ENCODE measurements at regions not wholly inside any gene's neighbourhood (a gene's known extent, or its start where the extent isn't known, plus 50 kb on each side); places are given as distances from the start of the nearest gene placed in this dataset.

- peaks cover 0 to 5% (median 2%) of the 10 kb centered on the region in 3 donors for H3K27me3 ChIP-seq (ENCODE audit: control insufficient read depth in 3 of 3, insufficient read depth in 3 of 3, low read length in 3 of 3)
Observed at GRCh38 chr1:4517186-4517954, 137.0 kb upstream of the AJAP1 start.

GRCh38 chr1:4518621-4519020 lies 135.8 kb upstream of the AJAP1 start:
- no peak overlapping the region for H3K27ac ChIP-seq (ENCODE audit: low read depth, low read length)
- H3K27me3 ChIP-seq (ENCODE audit: control insufficient read depth in 3 of 3, insufficient read depth in 3 of 3, low read length in 3 of 3): peaks cover 0 to 5% (median 2%) of the 10 kb centered on the region in 3 donors
- no peak overlapping the region for H3K4me3 ChIP-seq (ENCODE audit: low read length in 3 of 3)
- H3K9ac ChIP-seq (ENCODE audit: low read depth in 1 of 3, low read length in 3 of 3): no peak overlapping the region
- peaks cover 0 to 2% (median 0%) of the 10 kb centered on the region in 3 donors for H3K4me1 ChIP-seq (ENCODE audit: control insufficient read depth in 3 of 3, insufficient read depth in 3 of 3, low read length in 3 of 3)
- no peaks in the 10 kb centered on the region for H3K36me3 ChIP-seq (ENCODE audit: control insufficient read depth in 3 of 3, insufficient read depth in 3 of 3, low read length in 3 of 3)
- no peaks in the 10 kb centered on the region for H3K9me3 ChIP-seq (ENCODE audit: control insufficient read depth in 3 of 3, low read length in 3 of 3)

More at GRCh38 chr1:4517186-4517954, 137.0 kb upstream of the AJAP1 start:
- H3K4me3 ChIP-seq (ENCODE audit: low read length in 3 of 3): no peak overlapping the region
- H3K27ac ChIP-seq (ENCODE audit: low read depth, low read length): no peak overlapping the region
- H3K9me3 ChIP-seq (ENCODE audit: control insufficient read depth in 3 of 3, low read length in 3 of 3): no peaks in the 10 kb centered on the region
- peaks cover 0 to 10% (median 8%) of the 10 kb centered on the region in 3 donors for H3K4me1 ChIP-seq (ENCODE audit: control insufficient read depth in 3 of 3, insufficient read depth in 3 of 3, low read length in 3 of 3)
- H3K9ac ChIP-seq (ENCODE audit: low read depth in 1 of 3, low read length in 3 of 3): no peak overlapping the region
- H3K36me3 ChIP-seq (ENCODE audit: control insufficient read depth in 3 of 3, insufficient read depth in 3 of 3, low read length in 3 of 3): no peaks in the 10 kb centered on the region

DNA sequence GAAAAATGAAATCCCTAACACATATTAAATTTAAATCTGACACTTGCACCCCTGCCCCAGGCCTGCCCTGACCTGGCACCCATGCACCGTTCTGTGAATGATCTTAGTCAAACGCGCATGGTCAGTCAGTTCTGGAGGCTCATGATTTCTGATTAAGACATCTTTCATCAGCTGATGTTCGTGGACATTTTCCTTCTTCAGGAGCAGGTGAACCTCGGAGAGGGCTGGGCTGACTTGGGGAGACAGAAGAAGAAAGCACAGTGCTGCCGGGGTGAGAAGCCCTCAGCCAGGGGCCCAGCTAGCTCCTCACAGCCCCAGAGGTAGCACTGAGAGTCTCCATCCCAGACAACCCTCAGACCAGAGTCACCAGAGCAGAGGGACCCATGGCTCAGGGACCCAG lies 134.5 kb upstream of the AJAP1 start:
- Histone ChIP-seq H3K9me3 (ENCODE audit: control insufficient read depth in 3 of 3, low read length in 3 of 3) (no peaks in the 10 kb centered on the region), H3K27ac (ENCODE audit: low read depth, low read length) (no peak overlapping the region), H3K4me3 (ENCODE audit: low read length in 3 of 3) (no peak overlapping the region), H3K4me1 (ENCODE audit: control insufficient read depth in 3 of 3, insufficient read depth in 3 of 3, low read length in 3 of 3) (no peaks in the 10 kb centered on the region), H3K27me3 (ENCODE audit: control insufficient read depth in 3 of 3, insufficient read depth in 3 of 3, low read length in 3 of 3) (peaks cover 0 to 2% (median 0%) of the 10 kb centered on the region in 3 donors), H3K36me3 (ENCODE audit: control insufficient read depth in 3 of 3, insufficient read depth in 3 of 3, low read length in 3 of 3) (no peaks in the 10 kb centered on the region), H3K9ac (ENCODE audit: low read depth in 1 of 3, low read length in 3 of 3) (no peak overlapping the region)

DNA sequence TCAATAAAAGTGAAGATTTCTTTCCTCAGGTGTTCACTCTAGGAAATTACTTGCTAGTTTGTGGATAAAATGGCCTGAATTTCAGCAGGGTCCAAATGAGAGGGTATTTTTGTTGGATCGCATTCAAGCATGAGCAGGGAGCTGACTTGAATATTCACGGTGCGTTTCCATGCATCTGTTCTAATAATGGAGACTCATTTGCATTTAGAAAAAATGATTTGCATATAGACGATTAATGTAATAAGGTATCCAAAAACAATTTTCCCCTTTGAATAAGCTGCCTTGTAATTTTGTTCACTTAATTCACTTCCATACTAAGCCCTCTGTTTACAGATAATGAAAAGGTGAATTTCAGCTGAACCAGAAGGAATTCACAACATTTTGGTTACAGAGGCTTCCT lies 130.9 kb upstream of the AJAP1 start:
- no peaks in the 10 kb centered on the region for H3K9me3 ChIP-seq (ENCODE audit: control insufficient read depth in 3 of 3, low read length in 3 of 3)
- no peak overlapping the region for H3K4me3 ChIP-seq (ENCODE audit: low read length in 3 of 3)
- H3K9ac ChIP-seq (ENCODE audit: low read depth in 1 of 3, low read length in 3 of 3): no peak overlapping the region
- H3K4me1 ChIP-seq (ENCODE audit: control insufficient read depth in 3 of 3, insufficient read depth in 3 of 3, low read length in 3 of 3): no peaks in the 10 kb centered on the region
- H3K27ac ChIP-seq (ENCODE audit: low read depth, low read length): no peak overlapping the region
- peaks cover 3 to 11% (median 3%) of the 10 kb centered on the region in 3 donors for H3K27me3 ChIP-seq (ENCODE audit: control insufficient read depth in 3 of 3, insufficient read depth in 3 of 3, low read length in 3 of 3)
- no peaks in the 10 kb centered on the region for H3K36me3 ChIP-seq (ENCODE audit: control insufficient read depth in 3 of 3, insufficient read depth in 3 of 3, low read length in 3 of 3)

- no peak overlapping the region for H3K27ac ChIP-seq (ENCODE audit: low read depth, low read length)
- peaks cover 6 to 18% (median 7%) of the 10 kb centered on the region in 3 donors for H3K27me3 ChIP-seq (ENCODE audit: control insufficient read depth in 3 of 3, insufficient read depth in 3 of 3, low read length in 3 of 3)
- no peak overlapping the region for H3K9ac ChIP-seq (ENCODE audit: low read depth in 1 of 3, low read length in 3 of 3)
- no peaks in the 10 kb centered on the region for H3K36me3 ChIP-seq (ENCODE audit: control insufficient read depth in 3 of 3, insufficient read depth in 3 of 3, low read length in 3 of 3)
- H3K9me3 ChIP-seq (ENCODE audit: control insufficient read depth in 3 of 3, low read length in 3 of 3): no peaks in the 10 kb centered on the region
- no peak overlapping the region for H3K4me3 ChIP-seq (ENCODE audit: low read length in 3 of 3)
- H3K4me1 ChIP-seq (ENCODE audit: control insufficient read depth in 3 of 3, insufficient read depth in 3 of 3, low read length in 3 of 3): no peaks in the 10 kb centered on the region
Observed at GRCh38 chr1:4526747-4527146, 127.7 kb upstream of the AJAP1 start.

DNA sequence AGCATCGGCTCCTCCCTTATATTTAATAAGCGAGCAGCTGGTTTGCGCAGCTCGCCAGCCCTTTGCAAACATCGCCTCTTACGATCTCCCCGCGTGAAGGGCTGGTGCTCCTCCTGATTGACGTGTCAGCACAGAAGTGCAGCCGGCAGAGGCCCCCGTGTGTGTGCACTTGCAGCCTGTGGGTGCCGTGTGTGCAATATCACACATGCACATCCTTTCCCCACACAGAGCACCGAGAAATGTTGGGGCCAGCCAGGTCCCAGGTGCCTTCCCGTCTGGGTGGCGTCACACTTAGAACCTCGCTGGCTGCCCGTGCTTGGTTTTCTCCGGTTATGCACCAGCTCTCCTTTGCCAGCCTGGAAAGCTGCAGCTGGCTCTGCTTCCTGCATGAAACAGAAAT lies 126.6 kb upstream of the AJAP1 start:
- Histone ChIP-seq H3K9me3 (ENCODE audit: control insufficient read depth in 3 of 3, low read length in 3 of 3) (no peaks in the 10 kb centered on the region), H3K4me1 (ENCODE audit: control insufficient read depth in 3 of 3, insufficient read depth in 3 of 3, low read length in 3 of 3) (no peaks in the 10 kb centered on the region), H3K9ac (ENCODE audit: low read depth in 1 of 3, low read length in 3 of 3) (no peak overlapping the region), H3K27me3 (ENCODE audit: control insufficient read depth in 3 of 3, insufficient read depth in 3 of 3, low read length in 3 of 3) (peaks cover 6 to 18% (median 7%) of the 10 kb centered on the region in 3 donors), H3K36me3 (ENCODE audit: control insufficient read depth in 3 of 3, insufficient read depth in 3 of 3, low read length in 3 of 3) (no peaks in the 10 kb centered on the region), H3K27ac (ENCODE audit: low read depth, low read length) (no peak overlapping the region), H3K4me3 (ENCODE audit: low read length in 3 of 3) (no peak overlapping the region)

DNA sequence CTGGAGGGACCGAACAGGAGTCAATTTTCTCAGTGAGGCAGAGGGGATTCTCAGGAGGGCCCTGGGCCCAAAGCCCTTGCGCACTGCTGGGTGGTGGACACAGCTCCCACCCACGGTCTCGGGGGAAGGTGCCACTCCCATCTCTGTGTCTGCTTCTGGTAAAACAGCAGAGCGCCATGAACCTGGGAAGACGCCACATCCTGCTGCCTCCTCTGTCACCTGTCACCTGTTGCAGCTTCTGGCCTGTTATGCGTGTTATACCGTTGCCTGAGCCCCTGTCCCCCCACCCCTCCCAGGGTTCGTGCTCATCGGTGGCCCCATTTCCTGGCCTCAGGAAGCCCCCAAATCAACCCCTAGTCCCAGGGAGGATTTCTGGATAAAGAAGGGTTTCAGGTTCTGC lies 125.8 kb upstream of the AJAP1 start:
- H3K9ac ChIP-seq (ENCODE audit: low read depth in 1 of 3, low read length in 3 of 3): no peak overlapping the region
- H3K9me3 ChIP-seq (ENCODE audit: control insufficient read depth in 3 of 3, low read length in 3 of 3): no peaks in the 10 kb centered on the region
- H3K36me3 ChIP-seq (ENCODE audit: control insufficient read depth in 3 of 3, insufficient read depth in 3 of 3, low read length in 3 of 3): no peaks in the 10 kb centered on the region
- H3K4me3 ChIP-seq (ENCODE audit: low read length in 3 of 3): no peak overlapping the region
- no peaks in the 10 kb centered on the region for H3K4me1 ChIP-seq (ENCODE audit: control insufficient read depth in 3 of 3, insufficient read depth in 3 of 3, low read length in 3 of 3)
- no peak overlapping the region for H3K27ac ChIP-seq (ENCODE audit: low read depth, low read length)
- H3K27me3 ChIP-seq (ENCODE audit: control insufficient read depth in 3 of 3, insufficient read depth in 3 of 3, low read length in 3 of 3): peaks cover 6 to 18% (median 7%) of the 10 kb centered on the region in 3 donors

GRCh38 chr1:4529446-4530165 lies 124.8 kb upstream of the AJAP1 start:
- no peak overlapping the region for H3K27ac ChIP-seq (ENCODE audit: low read depth, low read length)
- H3K9ac ChIP-seq (ENCODE audit: low read depth in 1 of 3, low read length in 3 of 3): no peak overlapping the region
- H3K4me1 ChIP-seq (ENCODE audit: control insufficient read depth in 3 of 3, insufficient read depth in 3 of 3, low read length in 3 of 3): no peaks in the 10 kb centered on the region
- H3K36me3 ChIP-seq (ENCODE audit: control insufficient read depth in 3 of 3, insufficient read depth in 3 of 3, low read length in 3 of 3): no peaks in the 10 kb centered on the region
- no peaks in the 10 kb centered on the region for H3K9me3 ChIP-seq (ENCODE audit: control insufficient read depth in 3 of 3, low read length in 3 of 3)
- no peak overlapping the region for H3K4me3 ChIP-seq (ENCODE audit: low read length in 3 of 3)
- peaks cover 6 to 18% (median 7%) of the 10 kb centered on the region in 3 donors for H3K27me3 ChIP-seq (ENCODE audit: control insufficient read depth in 3 of 3, insufficient read depth in 3 of 3, low read length in 3 of 3)

DNA sequence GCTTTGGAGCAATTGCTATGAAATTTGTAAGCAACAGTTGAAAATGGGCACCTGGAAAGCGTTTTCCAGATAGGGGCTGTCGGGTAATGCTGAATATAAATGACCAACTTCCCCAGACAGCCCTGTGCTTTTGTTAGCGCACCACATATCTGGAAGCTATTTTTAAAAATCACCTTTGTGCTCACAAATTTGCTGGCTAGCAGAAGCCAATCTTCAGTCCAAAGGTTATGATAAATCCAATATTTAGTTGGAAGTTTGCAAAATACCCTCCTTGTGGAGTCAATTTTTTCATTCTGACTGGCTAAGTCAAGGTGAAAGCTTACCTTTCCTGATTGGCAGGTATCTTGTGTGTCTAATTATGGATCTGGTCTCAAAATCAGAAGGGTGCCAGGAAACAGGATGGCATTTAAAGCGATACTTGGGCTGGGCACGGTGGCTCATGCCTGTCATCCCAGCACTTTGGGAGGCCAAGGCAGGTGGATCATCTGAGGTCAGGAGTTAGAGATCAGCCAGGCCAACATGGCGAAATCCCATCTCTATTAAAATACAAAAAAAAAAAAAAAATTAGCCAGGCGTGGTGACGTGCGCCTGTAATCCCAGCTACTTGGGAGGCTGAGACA lies 124.1 kb upstream of the AJAP1 start:
- Histone ChIP-seq H3K36me3 (ENCODE audit: control insufficient read depth in 3 of 3, insufficient read depth in 3 of 3, low read length in 3 of 3) (no peaks in the 10 kb centered on the region), H3K9ac (ENCODE audit: low read depth in 1 of 3, low read length in 3 of 3) (no peak overlapping the region), H3K4me3 (ENCODE audit: low read length in 3 of 3) (no peak overlapping the region), H3K27me3 (ENCODE audit: control insufficient read depth in 3 of 3, insufficient read depth in 3 of 3, low read length in 3 of 3) (peaks cover 6 to 16% (median 7%) of the 10 kb centered on the region in 3 donors), H3K4me1 (ENCODE audit: control insufficient read depth in 3 of 3, insufficient read depth in 3 of 3, low read length in 3 of 3) (no peaks in the 10 kb centered on the region), H3K9me3 (ENCODE audit: control insufficient read depth in 3 of 3, low read length in 3 of 3) (no peaks in the 10 kb centered on the region), H3K27ac (ENCODE audit: low read depth, low read length) (no peak overlapping the region)

DNA sequence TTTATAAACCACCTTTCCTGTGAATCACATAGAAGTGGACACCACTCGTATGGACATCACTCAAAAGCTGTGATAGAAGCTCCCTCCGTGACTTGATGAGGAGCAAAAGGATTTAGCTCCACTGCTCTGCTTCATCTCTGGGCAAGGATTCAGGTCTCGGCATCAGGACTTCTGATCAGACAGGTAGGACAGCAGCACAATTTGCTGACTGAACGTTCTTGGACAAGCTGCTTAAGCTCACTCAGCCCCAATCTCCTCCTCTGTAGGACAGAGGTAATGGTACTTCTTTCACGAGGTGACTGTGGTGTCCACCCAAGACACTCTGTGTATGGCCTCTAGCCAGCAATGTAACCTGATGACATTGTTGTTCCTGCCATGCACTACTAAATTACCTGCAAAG lies 122.6 kb upstream of the AJAP1 start:
- Histone ChIP-seq H3K36me3 (ENCODE audit: control insufficient read depth in 3 of 3, insufficient read depth in 3 of 3, low read length in 3 of 3) (no peaks in the 10 kb centered on the region), H3K27me3 (ENCODE audit: control insufficient read depth in 3 of 3, insufficient read depth in 3 of 3, low read length in 3 of 3) (peaks cover 2 to 15% (median 7%) of the 10 kb centered on the region in 3 donors)

More for the DNA sequence above, 122.6 kb upstream of the AJAP1 start:
- Histone ChIP-seq H3K9ac (ENCODE audit: low read depth in 1 of 3, low read length in 3 of 3) (no peak overlapping the region), H3K9me3 (ENCODE audit: control insufficient read depth in 3 of 3, low read length in 3 of 3) (no peaks in the 10 kb centered on the region), H3K27ac (ENCODE audit: low read depth, low read length) (no peak overlapping the region), H3K4me1 (ENCODE audit: control insufficient read depth in 3 of 3, insufficient read depth in 3 of 3, low read length in 3 of 3) (no peaks in the 10 kb centered on the region), H3K4me3 (ENCODE audit: low read length in 3 of 3) (no peak overlapping the region)
